HG03103 (cell line): ENCODE measurements at regions not wholly inside any gene's neighbourhood (a gene's known extent, or its start where the extent isn't known, plus 50 kb on each side); places are given as distances from the start of the nearest gene placed in this dataset.

ENCODE experiments used
- ATAC-seq: cut with Tn5 transposase; IDR thresholded peaks from one replicate; pipeline ENCODE4 v1.9.1; 2021; ENCODE audit warnings: low read depth; ENCODE audit not compliant: unreplicated experiment

- no peak for ATAC-seq
These were observed 152.3 kb downstream of the TM9SF2 start for GRCh38 chr13:99653526-99653925.

- no peak for ATAC-seq
These were observed 151.6 kb downstream of the TM9SF2 start for GRCh38 chr13:99652901-99653300.

- no peak for ATAC-seq
These were observed 150.9 kb downstream of the TM9SF2 start for GRCh38 chr13:99652141-99652540.

DNA sequence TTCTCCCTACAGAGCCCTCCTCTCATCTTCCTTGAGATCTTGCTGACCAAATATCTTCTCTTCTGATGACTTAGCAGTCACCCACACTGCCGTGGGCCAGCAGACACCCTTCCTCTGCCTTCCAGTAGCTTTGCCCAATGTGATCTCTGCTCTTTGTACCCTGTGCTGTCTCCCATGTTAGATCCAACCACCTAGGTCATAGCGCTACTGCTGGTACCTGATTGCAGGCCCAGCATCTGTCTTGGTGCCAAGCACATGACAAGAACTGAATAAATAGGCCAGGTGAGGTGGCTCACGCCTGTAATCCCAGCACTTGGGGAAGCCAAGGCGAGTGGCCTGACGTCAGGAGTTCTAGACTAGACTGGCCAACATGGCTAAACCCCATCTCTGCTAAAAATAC, 149.7 kb downstream of the TM9SF2 start:
- no peak for ATAC-seq

GRCh38 chr13:99650410-99650809, 149.1 kb downstream of the TM9SF2 start:
- ATAC-seq = no peak

DNA sequence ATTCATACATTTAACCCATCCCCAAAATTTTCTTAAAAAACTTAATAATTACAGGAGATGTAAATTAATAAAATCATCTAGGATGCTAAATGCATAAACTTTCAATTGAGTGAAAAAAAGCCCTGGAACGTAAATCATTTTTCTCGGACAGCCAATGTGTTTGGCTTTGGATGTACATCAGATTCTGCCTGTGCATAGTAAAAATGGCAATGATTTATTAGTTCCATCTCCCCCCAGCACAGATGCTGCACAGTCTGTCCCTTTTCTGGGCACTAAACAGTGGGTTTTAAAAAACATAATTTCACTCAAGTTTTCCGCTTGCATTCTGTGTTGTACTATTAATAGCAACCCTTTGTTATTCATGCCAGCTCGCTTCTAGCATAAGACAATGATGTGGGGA, 147.7 kb downstream of the TM9SF2 start:
- ATAC-seq = no peak

DNA sequence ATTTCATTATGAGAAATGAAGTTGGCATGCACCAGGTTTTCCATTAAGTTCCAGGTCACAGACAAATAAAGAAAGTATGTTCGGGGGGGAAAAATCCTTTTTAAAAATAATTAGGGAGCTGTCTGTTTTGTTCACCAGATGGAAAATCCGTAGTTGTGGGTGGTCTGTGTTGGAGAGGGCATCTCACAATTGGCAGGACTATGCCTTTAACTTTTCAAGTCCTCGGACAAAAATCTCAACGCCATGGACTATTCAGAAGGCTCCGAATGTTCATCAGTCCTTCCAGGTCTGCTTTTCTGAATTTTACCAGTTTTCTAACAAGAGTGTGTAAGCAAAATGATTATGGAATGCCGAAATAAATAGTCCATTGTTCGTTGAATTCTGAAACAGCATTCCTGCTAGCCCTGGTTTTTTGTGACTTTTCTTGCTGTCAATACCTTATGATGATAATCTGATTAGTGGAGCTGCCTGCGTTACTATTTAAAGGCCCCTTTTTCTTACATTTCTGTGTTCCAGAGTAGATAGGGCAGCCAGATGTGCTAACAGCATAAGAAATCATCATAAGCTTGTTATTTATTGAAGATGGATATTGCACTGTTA, 146.9 kb downstream of the TM9SF2 start:
- no peak for ATAC-seq

DNA sequence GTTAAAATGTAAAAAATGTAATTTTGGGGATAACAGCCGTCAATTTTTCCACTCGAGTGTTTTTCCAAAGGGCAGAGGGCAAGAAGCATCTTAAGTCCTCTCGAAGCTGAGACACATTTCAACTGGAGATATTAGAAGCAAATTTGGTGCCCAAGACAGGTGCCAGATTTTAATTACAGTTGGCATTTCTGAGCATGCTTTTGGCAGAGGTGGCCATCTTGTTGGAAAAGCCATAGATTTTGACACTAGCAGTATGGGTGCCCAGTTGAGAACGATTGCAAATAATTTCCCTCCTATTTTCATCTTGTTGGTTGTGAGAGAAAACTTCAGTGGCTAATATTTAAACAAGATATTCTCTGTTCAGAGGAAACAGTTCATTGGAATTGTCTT, 146.3 kb downstream of the TM9SF2 start:
- ATAC-seq = no peak

GRCh38 chr13:99646866-99647595, 145.8 kb downstream of the TM9SF2 start:
- no peak for ATAC-seq

GRCh38 chr13:99642841-99643240, 141.6 kb downstream of the TM9SF2 start:
- no peak for ATAC-seq

DNA sequence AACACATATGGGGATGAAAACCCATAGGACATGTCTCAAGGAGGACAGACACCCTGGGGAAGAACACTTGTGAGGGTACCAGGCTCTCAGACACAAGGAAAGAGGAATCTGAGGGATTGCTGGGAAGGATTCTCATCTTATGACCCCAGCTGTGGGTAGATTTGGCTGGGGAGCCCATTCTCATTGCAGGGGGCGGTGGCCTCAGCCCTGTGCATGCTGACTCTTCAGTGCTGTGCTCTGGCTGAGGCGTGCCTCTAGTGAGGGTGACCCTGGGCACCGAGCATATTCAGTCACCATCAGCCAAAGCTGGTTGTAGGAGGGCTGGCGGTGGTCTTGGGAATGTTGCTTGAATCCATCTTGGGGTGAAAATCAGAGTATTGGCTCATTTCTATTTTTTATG, 140.7 kb downstream of the TM9SF2 start:
- ATAC-seq = no peak

DNA sequence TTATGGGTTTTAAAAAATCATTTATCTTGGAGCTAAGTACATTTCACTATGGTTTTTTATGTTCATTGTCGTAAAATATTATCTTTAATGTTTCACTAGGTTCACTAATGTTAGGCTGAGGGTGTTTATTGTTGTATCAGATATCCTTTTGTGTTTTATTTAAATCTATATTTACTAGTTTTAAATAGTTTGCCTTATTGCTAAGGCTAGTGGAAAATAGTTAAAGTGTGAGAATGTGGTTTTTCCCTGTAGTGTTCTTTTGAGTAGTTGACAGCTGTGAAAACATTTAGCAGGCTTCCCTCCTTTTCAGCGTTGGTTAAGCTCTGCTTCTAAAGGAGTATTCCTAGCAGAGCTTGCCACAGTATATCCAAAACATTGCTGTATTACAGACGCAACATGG, 139.0 kb downstream of the TM9SF2 start:
- no peak for ATAC-seq

- ATAC-seq = no peak
These were observed 137.9 kb downstream of the TM9SF2 start for GRCh38 chr13:99639126-99639525.

DNA sequence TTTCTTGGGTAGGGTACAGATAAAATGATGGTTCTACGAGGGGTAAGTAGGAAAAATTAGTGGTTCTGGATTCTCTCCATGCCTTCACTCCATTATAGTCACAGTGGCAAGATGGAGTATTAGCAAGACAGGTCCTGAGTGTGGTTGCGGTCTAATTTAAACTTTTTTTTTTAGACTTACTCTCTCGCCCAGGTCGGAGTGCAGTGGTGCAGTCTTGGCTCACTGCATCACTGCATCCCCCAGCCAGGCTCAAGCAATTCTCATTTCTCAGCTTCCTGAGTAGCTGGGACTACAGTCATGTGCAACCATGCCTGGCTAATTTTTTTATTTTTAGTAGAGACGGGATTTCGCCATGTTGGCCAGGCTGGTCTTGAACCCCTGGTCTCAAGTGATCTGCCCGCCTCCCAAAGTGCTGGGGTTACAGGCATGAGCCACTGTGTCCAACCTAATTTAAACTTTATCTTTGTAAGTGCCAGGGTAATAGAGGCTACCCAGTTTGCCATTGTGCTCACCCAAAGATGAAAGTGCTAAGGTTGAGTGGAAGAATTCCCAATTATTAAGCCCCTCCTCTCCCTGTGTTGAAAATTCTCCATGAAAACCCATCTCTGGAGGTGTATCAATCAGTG, 135.6 kb downstream of the TM9SF2 start:
- ATAC-seq = peak; percentile 96

DNA sequence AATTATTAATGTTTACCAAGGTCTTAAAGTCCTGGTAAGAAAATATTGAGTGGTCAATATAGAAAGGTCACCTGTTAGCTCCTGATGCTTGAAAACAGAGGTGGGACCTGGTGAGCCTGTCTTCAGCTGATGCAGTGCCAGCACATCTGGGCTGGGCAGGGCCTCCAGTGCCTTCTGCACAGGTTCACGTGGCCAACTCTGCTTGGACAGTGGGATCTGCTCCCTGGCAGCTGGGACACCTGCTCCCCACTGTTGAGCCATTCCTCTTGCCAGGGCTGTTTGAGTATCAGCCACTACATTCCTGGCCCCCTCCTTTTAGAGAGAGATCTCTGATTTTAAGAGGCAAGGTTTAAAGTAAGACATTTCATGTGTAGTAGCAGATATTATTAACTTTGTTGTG, 135.0 kb downstream of the TM9SF2 start:
- ATAC-seq = no peak

GRCh38 chr13:99634672-99635071, 133.4 kb downstream of the TM9SF2 start:
- ATAC-seq = no peak

GRCh38 chr13:99630269-99630898, 129.1 kb downstream of the TM9SF2 start:
- ATAC-seq = no peak

- no peak for ATAC-seq
These were observed 128.4 kb downstream of the TM9SF2 start for GRCh38 chr13:99629641-99630040.

DNA sequence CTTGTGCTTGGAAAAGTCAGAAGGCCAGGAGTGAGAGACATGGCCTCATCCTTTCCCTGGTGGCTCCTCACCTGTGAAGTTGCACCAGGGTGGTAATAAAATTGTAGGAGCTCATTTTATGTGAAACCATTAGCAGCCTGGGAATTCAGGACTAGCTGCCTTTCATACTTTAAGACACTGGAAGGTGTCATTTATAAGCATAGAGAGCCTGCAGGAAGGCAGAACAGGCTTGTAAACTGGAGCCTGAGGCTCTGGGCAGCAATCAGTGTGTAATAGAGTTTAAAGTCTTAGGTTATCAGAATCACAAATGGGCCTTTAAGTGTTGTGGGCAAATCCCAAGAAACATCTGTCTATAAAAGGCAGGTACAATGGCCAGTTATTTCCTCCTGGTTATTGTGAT, 127.2 kb downstream of the TM9SF2 start:
- ATAC-seq = no peak

DNA sequence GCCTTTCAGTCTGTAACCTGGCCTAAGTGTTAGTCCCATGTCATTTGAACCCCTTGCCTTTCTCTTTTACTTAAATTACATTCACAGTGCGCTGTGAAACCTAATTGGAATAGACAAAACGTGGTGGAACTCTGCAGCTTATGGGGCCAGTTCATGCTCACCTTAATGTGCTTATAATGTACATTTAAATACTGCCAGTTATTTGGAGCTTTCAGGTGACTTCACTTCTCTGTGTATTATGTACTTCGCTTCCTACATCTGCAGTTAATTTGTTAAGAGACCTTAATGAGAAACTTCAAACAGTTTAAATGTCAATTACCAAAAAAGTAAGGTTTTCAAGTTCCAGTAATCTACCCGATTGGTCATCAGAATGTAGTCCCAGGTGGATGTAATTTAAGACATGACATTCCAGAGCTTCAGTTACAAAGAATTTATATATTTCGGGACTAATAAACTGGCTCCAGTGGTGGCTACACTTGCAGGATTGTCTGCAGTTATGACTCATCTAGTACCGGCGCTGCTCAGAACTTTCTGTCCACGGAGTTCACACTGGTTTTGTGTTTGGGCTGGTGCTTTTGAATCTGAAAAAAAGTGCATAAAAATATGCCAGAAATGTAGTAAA, 125.3 kb downstream of the TM9SF2 start:
- no peak for ATAC-seq

GRCh38 chr13:99624936-99625540, 123.8 kb downstream of the TM9SF2 start:
- ATAC-seq = no peak
